Keratinocyte (primary cell): ENCODE measurements at regions not wholly inside any gene's neighbourhood (a gene's known extent, or its start where the extent isn't known, plus 50 kb on each side); places are given as distances from the start of the nearest gene placed in this dataset.

Source experiments
- EZH2 ChIP-seq: IDR thresholded peaks from one replicate; pipeline ENCODE4 v1.6.1; 2012; ENCODE audit warnings: inconsistent platforms, mild to moderate bottlenecking, low read length, moderate library complexity
- TF ChIP-seq, protein P1 (sequence below), 3 experiments: IDR thresholded peaks in 1 of 3; conservative IDR thresholded peaks in 1 of 3; optimal IDR thresholded peaks in 1 of 3; 2 replicates in 2 of 3; 3 replicates in 1 of 3; pipeline versions ENCODE3 to v1.5.1; 2011; ENCODE audit warnings: low read length in 3 of 3, mild to moderate bottlenecking in 3 of 3, moderate library complexity in 2 of 3, control low read depth in 1 of 3, inconsistent platforms in 1 of 3; ENCODE audit not compliant: insufficient read depth in 2 of 3; ENCODE audit errors: extremely low read depth in 1 of 3

DNA sequence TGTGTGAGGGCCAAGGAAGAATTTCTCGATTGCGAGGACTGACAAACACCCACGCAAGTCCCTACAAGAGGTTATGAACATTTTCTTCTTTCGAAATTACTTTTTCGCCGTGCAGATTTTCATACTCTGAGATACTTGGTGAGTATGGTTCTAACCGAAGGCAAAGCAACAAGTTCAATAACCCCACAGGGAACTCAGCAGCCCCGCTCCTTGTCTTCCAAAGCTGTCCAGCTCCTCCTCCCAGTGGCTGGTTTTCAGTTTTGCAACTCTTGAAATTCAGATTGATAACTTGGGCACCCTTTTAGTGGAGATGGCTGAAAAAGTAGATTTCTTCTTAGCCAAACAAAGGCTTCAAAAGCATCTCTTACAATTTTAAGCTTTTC lies 154.4 kb downstream of the SETD4 start:
- TF ChIP-seq, protein P1, sequence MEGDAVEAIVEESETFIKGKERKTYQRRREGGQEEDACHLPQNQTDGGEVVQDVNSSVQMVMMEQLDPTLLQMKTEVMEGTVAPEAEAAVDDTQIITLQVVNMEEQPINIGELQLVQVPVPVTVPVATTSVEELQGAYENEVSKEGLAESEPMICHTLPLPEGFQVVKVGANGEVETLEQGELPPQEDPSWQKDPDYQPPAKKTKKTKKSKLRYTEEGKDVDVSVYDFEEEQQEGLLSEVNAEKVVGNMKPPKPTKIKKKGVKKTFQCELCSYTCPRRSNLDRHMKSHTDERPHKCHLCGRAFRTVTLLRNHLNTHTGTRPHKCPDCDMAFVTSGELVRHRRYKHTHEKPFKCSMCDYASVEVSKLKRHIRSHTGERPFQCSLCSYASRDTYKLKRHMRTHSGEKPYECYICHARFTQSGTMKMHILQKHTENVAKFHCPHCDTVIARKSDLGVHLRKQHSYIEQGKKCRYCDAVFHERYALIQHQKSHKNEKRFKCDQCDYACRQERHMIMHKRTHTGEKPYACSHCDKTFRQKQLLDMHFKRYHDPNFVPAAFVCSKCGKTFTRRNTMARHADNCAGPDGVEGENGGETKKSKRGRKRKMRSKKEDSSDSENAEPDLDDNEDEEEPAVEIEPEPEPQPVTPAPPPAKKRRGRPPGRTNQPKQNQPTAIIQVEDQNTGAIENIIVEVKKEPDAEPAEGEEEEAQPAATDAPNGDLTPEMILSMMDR (optimal IDR thresholded peaks at IDR 0.05 in 1 of 3, IDR thresholded peaks at IDR 0.05 in 1 of 3, conservative IDR thresholded peaks at IDR 0.05 in 1 of 3; ENCODE audit: extremely low read depth in 1 of 3, insufficient read depth in 2 of 3, low read length in 3 of 3), result no peak
- TF ChIP-seq EZH2, result no peak
